ENCODE measurements at regions not wholly inside any gene's neighbourhood (a gene's known extent, or its start where the extent isn't known, plus 50 kb on each side); places are given as distances from the start of the nearest gene placed in this dataset.

DNA sequence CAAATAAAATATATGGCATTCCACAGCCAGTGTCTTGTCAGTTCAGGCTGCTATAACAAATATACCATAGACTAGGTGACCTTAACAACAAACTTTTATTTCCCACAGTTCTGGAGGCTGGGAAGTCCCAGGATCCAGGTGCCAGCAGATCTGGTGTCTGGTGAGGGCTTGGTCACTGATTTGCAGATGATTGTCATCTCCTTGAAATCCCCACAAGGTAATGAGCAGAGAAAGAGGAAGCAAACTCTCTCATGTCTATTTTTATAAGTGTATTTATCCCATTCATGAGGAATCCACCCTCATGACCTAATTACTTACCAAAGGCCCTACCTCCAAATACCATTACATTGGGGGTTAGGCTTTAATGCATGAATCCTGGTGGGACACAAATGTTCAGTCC, 663.2 kb downstream of the TLR4 start:
- no peaks in the 10 kb centered on the region for H3K27me3 ChIP-seq
- H3K4me1 ChIP-seq = no peaks in the 10 kb centered on the region
- TF ChIP-seq, protein P1, sequence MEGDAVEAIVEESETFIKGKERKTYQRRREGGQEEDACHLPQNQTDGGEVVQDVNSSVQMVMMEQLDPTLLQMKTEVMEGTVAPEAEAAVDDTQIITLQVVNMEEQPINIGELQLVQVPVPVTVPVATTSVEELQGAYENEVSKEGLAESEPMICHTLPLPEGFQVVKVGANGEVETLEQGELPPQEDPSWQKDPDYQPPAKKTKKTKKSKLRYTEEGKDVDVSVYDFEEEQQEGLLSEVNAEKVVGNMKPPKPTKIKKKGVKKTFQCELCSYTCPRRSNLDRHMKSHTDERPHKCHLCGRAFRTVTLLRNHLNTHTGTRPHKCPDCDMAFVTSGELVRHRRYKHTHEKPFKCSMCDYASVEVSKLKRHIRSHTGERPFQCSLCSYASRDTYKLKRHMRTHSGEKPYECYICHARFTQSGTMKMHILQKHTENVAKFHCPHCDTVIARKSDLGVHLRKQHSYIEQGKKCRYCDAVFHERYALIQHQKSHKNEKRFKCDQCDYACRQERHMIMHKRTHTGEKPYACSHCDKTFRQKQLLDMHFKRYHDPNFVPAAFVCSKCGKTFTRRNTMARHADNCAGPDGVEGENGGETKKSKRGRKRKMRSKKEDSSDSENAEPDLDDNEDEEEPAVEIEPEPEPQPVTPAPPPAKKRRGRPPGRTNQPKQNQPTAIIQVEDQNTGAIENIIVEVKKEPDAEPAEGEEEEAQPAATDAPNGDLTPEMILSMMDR (IDR thresholded peaks at IDR 0.05) = no peak
- TF ChIP-seq POLR2A (IDR thresholded peaks at IDR 0.05) (no peak), EP300 (IDR thresholded peaks at IDR 0.05) (no peak), POLR2AphosphoS5 (IDR thresholded peaks at IDR 0.05) (no peak)
- ATAC-seq = no peak
- H3K4me3 ChIP-seq = no peak overlapping the region
- peaks cover 0 to 6% (median 0%) of the 10 kb centered on the region in 3 donors for H3K9me3 ChIP-seq
- no peaks in the 10 kb centered on the region for H3K36me3 ChIP-seq
- no peak overlapping the region for H3K27ac ChIP-seq

DNA sequence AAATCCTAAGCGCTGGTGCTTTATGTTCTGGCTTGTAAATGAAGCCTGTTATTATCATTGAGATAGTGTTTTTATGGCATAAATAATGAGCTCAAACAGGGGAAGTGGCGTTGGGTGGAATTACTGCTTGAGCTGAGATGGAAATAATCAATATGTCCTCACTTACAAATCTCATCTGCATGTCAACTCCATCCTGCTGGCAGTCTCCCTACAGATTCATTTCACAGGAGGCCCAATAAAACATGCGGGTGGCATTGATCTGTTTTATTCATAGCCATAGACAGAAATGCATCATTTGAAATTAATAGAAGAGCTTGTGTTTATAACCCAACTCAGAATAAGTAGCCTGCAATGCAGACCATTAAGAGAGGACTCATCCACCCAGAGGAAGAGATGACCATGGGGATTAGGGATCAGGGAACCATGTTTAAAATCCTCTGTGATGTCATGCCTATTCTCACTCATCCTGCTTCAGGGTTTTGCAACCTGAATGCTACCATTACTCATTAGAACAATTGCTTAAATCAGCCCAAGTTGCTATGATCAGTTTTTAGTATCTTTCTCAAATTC, 680.4 kb downstream of the TLR4 start:
- Histone ChIP-seq H3K4me3 (no peak overlapping the region), H3K4me1 (no peaks in the 10 kb centered on the region), H3K9me3 (no peaks in the 10 kb centered on the region), H3K36me3 (no peaks in the 10 kb centered on the region), H3K27ac (no peak overlapping the region), H3K27me3 (no peaks in the 10 kb centered on the region)
- WGBS, 2 donors (ENCODE audit: low coverage in 1 of 2) = 70 to 78% methylated on average over 3 of the region's 3 CpGs
- TF ChIP-seq, protein P1 (IDR thresholded peaks at IDR 0.05) = no peak
- TF ChIP-seq POLR2A (IDR thresholded peaks at IDR 0.05) (no peak), POLR2AphosphoS5 (IDR thresholded peaks at IDR 0.05) (no peak), EP300 (IDR thresholded peaks at IDR 0.05) (no peak)
- no peak for ATAC-seq

DNA sequence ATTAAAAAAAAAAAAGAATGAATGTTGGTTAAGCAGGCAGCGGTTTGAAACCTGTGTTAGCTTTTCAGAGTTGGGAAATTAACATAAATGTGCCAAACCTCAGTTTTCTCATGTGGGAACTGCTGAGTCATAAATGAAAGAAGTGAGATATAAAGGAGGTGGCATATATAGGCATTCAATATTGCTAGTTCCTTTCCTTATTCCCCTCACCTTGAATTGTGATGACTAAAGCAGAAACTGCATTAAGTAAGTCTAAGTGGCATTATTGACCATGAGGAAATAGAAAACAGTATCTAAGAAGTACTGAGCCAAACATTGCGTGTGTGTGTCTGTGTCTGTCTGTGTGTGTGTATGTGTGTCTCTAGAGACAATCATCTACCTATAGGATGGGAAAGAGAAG, 691.2 kb downstream of the TLR4 start:
- Histone ChIP-seq H3K4me1 (no peaks in the 10 kb centered on the region), H3K36me3 (no peaks in the 10 kb centered on the region), H3K27me3 (no peaks in the 10 kb centered on the region), H3K9me3 (no peaks in the 10 kb centered on the region), H3K4me3 (no peak overlapping the region), H3K27ac (no peak overlapping the region)
- TF ChIP-seq, protein P1 (IDR thresholded peaks at IDR 0.05) = no peak
- no peak for TF ChIP-seq POLR2A (IDR thresholded peaks at IDR 0.05)
- no peak for TF ChIP-seq EP300 (IDR thresholded peaks at IDR 0.05)
- TF ChIP-seq POLR2AphosphoS5 (IDR thresholded peaks at IDR 0.05) = no peak
- ATAC-seq = no peak
- WGBS, 2 donors (ENCODE audit: low coverage in 1 of 2) = 86 to 95% methylated on average over 2 of the region's 2 CpGs

DNA sequence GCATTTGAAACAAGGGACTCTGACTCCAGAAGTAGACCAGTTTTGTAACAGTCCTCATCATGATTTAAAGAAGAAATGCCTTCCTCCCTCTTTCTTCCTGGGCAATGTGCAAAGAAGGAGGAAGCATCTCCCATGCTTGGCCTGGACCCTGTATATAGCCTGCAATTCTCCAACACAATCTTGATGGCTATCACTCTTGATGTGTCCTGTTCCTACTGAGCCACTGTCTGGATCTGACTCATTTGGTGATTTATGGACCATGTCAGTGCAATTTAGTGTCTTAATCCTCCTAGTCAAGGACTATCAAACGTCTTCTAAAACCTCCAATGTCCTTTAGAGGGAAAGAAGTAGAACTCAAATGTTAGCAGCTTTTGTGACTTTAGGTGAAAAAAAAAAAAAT, 697.3 kb downstream of the TLR4 start:
- H3K27me3 ChIP-seq = no peaks in the 10 kb centered on the region
- H3K4me1 ChIP-seq = no peaks in the 10 kb centered on the region
- WGBS, 2 donors (ENCODE audit: low coverage in 1 of 2) = 19 to 25% methylated on average over 1 of the region's 1 CpG
- no peaks in the 10 kb centered on the region for H3K36me3 ChIP-seq
- H3K4me3 ChIP-seq = no peak overlapping the region
- TF ChIP-seq POLR2A (IDR thresholded peaks at IDR 0.05) = no peak
- TF ChIP-seq, protein P1 (IDR thresholded peaks at IDR 0.05) = no peak
- no peak for TF ChIP-seq EP300 (IDR thresholded peaks at IDR 0.05)
- no peak for TF ChIP-seq POLR2AphosphoS5 (IDR thresholded peaks at IDR 0.05)
- H3K27ac ChIP-seq = no peak overlapping the region
- ATAC-seq = no peak
- H3K9me3 ChIP-seq = no peaks in the 10 kb centered on the region

DNA sequence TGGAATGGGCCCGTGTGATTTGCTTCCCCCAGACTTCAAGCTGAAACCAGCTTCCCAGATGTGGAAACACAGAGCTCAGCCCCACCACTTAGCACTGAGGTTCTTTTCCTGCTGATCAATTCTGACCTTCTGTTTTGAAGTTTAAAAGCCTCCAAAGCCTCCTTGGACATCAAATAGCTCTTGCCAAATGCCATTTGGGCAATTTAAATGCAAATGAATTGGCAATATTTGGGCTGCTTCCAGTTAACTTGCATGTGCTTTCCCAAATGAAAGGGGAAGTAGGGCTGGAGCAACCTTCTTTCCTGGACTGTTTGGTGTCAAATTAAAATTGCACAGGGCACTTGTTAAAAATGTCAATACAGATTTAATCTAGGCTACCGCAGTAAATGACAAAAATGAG, 710.5 kb downstream of the TLR4 start:
- Histone ChIP-seq H3K4me1 (no peaks in the 10 kb centered on the region), H3K4me3 (no peak overlapping the region), H3K36me3 (no peaks in the 10 kb centered on the region), H3K9me3 (no peaks in the 10 kb centered on the region), H3K27ac (no peak overlapping the region), H3K27me3 (no peaks in the 10 kb centered on the region)
- ATAC-seq = no peak
- TF ChIP-seq EP300 (IDR thresholded peaks at IDR 0.05) (no peak), POLR2AphosphoS5 (IDR thresholded peaks at IDR 0.05) (no peak), POLR2A (IDR thresholded peaks at IDR 0.05) (no peak)
- TF ChIP-seq, protein P1 (IDR thresholded peaks at IDR 0.05) = no peak
- 41 to 60% methylated on average over 2 of the region's 2 CpGs for WGBS, 2 donors (ENCODE audit: low coverage in 1 of 2)
